Keratinocyte (primary cell): ENCODE measurements at regions not wholly inside any gene's neighbourhood (a gene's known extent, or its start where the extent isn't known, plus 50 kb on each side); places are given as distances from the start of the nearest gene placed in this dataset.

Experiments
- CTCF ChIP-seq, 3 experiments: IDR thresholded peaks in 1 of 3; conservative IDR thresholded peaks in 1 of 3; optimal IDR thresholded peaks in 1 of 3; 2 replicates in 2 of 3; 3 replicates in 1 of 3; pipeline versions ENCODE3 to v1.5.1; 2011; ENCODE audit warnings: low read length in 3 of 3, mild to moderate bottlenecking in 3 of 3, moderate library complexity in 2 of 3, control low read depth in 1 of 3, inconsistent platforms in 1 of 3; ENCODE audit not compliant: insufficient read depth in 2 of 3; ENCODE audit errors: extremely low read depth in 1 of 3
- EZH2 ChIP-seq: IDR thresholded peaks from one replicate; pipeline ENCODE4 v1.6.1; 2012; ENCODE audit warnings: inconsistent platforms, mild to moderate bottlenecking, low read length, moderate library complexity

GRCh38 chr13:73832825-73833224, 301.4 kb downstream of the KLF12 start:
- TF ChIP-seq CTCF (optimal IDR thresholded peaks at IDR 0.05 in 1 of 3, IDR thresholded peaks at IDR 0.05 in 1 of 3, conservative IDR thresholded peaks at IDR 0.05 in 1 of 3; ENCODE audit: extremely low read depth in 1 of 3, insufficient read depth in 2 of 3, low read length in 3 of 3) (no peak), EZH2 (no peak)
